Mesenchymal stem cell (in vitro differentiated cells and primary cell): ENCODE measurements at regions not wholly inside any gene's neighbourhood (a gene's known extent, or its start where the extent isn't known, plus 50 kb on each side); places are given as distances from the start of the nearest gene placed in this dataset.
A peak's percentile ranks its signal among the peaks of the same experiment; 100 is the strongest.

Experiments used
- DNase-seq: peaks from one replicate; pipeline ENCODE4 v3.0.0-alpha.2; 2013
- H2AFZ ChIP-seq: one replicate; pipeline ENCODE4 v1.6.1; 2013; ENCODE audit warnings: low read depth, mild to moderate bottlenecking, control low read depth, inconsistent platforms, low read length, moderate library complexity
- H2AK5ac ChIP-seq: 2 replicates; pipeline ENCODE4 v1.6.1; 2013; ENCODE audit warnings: low read length, moderate library complexity, mild to moderate bottlenecking, inconsistent platforms; ENCODE audit not compliant: severe bottlenecking
- H2BK120ac ChIP-seq: one replicate; pipeline ENCODE4 v1.6.1; 2013; ENCODE audit warnings: low read depth, mild to moderate bottlenecking, inconsistent platforms, low read length, moderate library complexity
- H2BK12ac ChIP-seq, 2 experiments: one replicate each; pipeline ENCODE4 v1.6.1; 2013; ENCODE audit warnings: inconsistent platforms in 2 of 2, low read length in 2 of 2, mild to moderate bottlenecking in 2 of 2, moderate library complexity in 2 of 2, control low read depth in 1 of 2
- H2BK15ac ChIP-seq: one replicate; pipeline ENCODE4 v1.6.1; 2013; ENCODE audit warnings: mild to moderate bottlenecking, low read depth, inconsistent platforms; ENCODE audit not compliant: poor library complexity, severe bottlenecking
- H2BK5ac ChIP-seq: 2 replicates; pipeline ENCODE4 v1.6.1; 2013; ENCODE audit warnings: low read depth, mild to moderate bottlenecking, low read length, control low read depth, inconsistent platforms; ENCODE audit not compliant: poor library complexity, severe bottlenecking
- H3K14ac ChIP-seq, 2 experiments: one replicate each; pipeline ENCODE4 v1.6.1; 2013; ENCODE audit warnings: inconsistent platforms in 2 of 2, low read length in 2 of 2, control low read depth in 1 of 2, mild to moderate bottlenecking in 1 of 2, moderate library complexity in 1 of 2
- H3K18ac ChIP-seq, 2 experiments: one replicate each; pipeline ENCODE4 v1.6.1; 2013; ENCODE audit warnings: inconsistent platforms in 2 of 2, low read length in 2 of 2, control low read depth in 1 of 2, low read depth in 1 of 2, mild to moderate bottlenecking in 1 of 2
- H3K23ac ChIP-seq, 2 experiments: one replicate each; pipeline ENCODE4 v1.6.1; 2013; ENCODE audit warnings: inconsistent platforms in 2 of 2, low read length in 2 of 2, mild to moderate bottlenecking in 2 of 2, moderate library complexity in 2 of 2, control low read depth in 1 of 2
- H3K27ac ChIP-seq: 2 replicates; pipeline ENCODE4 v1.5.1; 2013; ENCODE audit warnings: mild to moderate bottlenecking, moderate library complexity, low read length, control low read depth, inconsistent platforms; ENCODE audit not compliant: poor library complexity, severe bottlenecking
- H3K27me3 ChIP-seq, 2 experiments: 2 replicates each; pipeline versions ENCODE4 v1.6.1 to v1.7.0; 2013; ENCODE audit warnings: low read length in 2 of 2, mild to moderate bottlenecking in 2 of 2, moderate library complexity in 2 of 2, control low read depth in 1 of 2, inconsistent platforms in 1 of 2; ENCODE audit not compliant: control insufficient read depth in 1 of 2, insufficient read depth in 1 of 2
- H3K36me3 ChIP-seq, 2 experiments: 2 replicates each; pipeline versions ENCODE4 v1.6.1 to v1.7.0; 2013; ENCODE audit warnings: low read length in 2 of 2, control low read depth in 1 of 2, inconsistent platforms in 1 of 2, low read depth in 1 of 2, mild to moderate bottlenecking in 1 of 2; ENCODE audit not compliant: insufficient read depth in 2 of 2, control insufficient read depth in 1 of 2
- H3K4ac ChIP-seq, 2 experiments: one replicate each; pipeline ENCODE4 v1.6.1; 2013; ENCODE audit warnings: inconsistent platforms in 2 of 2, low read length in 2 of 2, mild to moderate bottlenecking in 2 of 2, moderate library complexity in 2 of 2, control low read depth in 1 of 2, low read depth in 1 of 2
- H3K4me1 ChIP-seq: 2 replicates; pipeline ENCODE4 v1.6.1; 2013; ENCODE audit warnings: low read depth, low read length, control low read depth; ENCODE audit not compliant: control insufficient read depth, insufficient read depth
- H3K4me2 ChIP-seq: 2 replicates; pipeline ENCODE4 v1.6.1; 2013; ENCODE audit warnings: low read length, mild to moderate bottlenecking, inconsistent platforms; ENCODE audit not compliant: poor library complexity, severe bottlenecking
- H3K4me3 ChIP-seq, 2 experiments: 2 replicates each; pipeline versions ENCODE4 v1.5.1 to v1.7.0; 2013; ENCODE audit warnings: low read length in 2 of 2, mild to moderate bottlenecking in 2 of 2, control low read depth in 1 of 2, low read depth in 1 of 2; ENCODE audit not compliant: insufficient read depth in 1 of 2
- H3K79me1 ChIP-seq: replicated peaks from 2 replicates; pipeline ENCODE4 v1.6.1; 2013; ENCODE audit warnings: mild to moderate bottlenecking, control low read depth, low read length, inconsistent platforms; ENCODE audit not compliant: poor library complexity, severe bottlenecking
- H3K9ac ChIP-seq: 2 replicates; pipeline ENCODE4 v1.7.0; 2013; ENCODE audit warnings: mild to moderate bottlenecking, low read length, moderate library complexity
- H3K9me3 ChIP-seq: 2 replicates; pipeline ENCODE4 v1.7.0; 2013; ENCODE audit warnings: mild to moderate bottlenecking, low read length; ENCODE audit not compliant: control insufficient read depth
- H4K8ac ChIP-seq: one replicate; pipeline ENCODE4 v1.6.1; 2013; ENCODE audit warnings: inconsistent platforms, mild to moderate bottlenecking, low read length, moderate library complexity
- H4K91ac ChIP-seq: one replicate; pipeline ENCODE4 v1.6.1; 2013; ENCODE audit warnings: mild to moderate bottlenecking, low read length, inconsistent platforms
- WGBS: methylation state at CpG from one replicate; pipeline ENCODE4 v1.1.7; 2013; ENCODE audit warnings: mixed read lengths; 5-methylcytosine and 5-hydroxymethylcytosine counted together

GRCh38 chr18:45437366-45437765 is 177.9 kb upstream of the SLC14A2 start:
- Histone ChIP-seq H2BK15ac (no peak overlapping the region), H2AK5ac (no peak overlapping the region), H4K91ac (no peak overlapping the region), H2BK120ac (no peak overlapping the region), H2AFZ (no peak overlapping the region), H4K8ac (no peak overlapping the region), H3K79me1 (no peaks in the 10 kb centered on the region), H3K4me2 (no peak overlapping the region), H3K9me3 (no peaks in the 10 kb centered on the region), H3K23ac (no peak overlapping the region), H3K36me3 (no peaks in the 10 kb centered on the region), H3K4me3 (no peak overlapping the region), H3K27me3 (peaks cover 0 to 30% of the 10 kb centered on the region in 2 experiments), H2BK12ac (peak overlapping the region in 1 of 2 experiments; percentile 34), H3K4ac (no peak overlapping the region), H3K9ac (no peak overlapping the region), H3K18ac (no peak overlapping the region), H3K27ac (no peak overlapping the region), H3K4me1 (no peaks in the 10 kb centered on the region), H3K14ac (peak overlapping the region in 1 of 2 experiments; percentile 87), H2BK5ac (no peak overlapping the region)
- DNase-seq: no peak
- WGBS: 88% methylated on average over 9 of the region's 9 CpGs

GRCh38 chr18:45439851-45440645 is 175.2 kb upstream of the SLC14A2 start:
- no peak overlapping the region for H3K14ac ChIP-seq

GRCh38 chr18:45441110-45441847 is 174.0 kb upstream of the SLC14A2 start:
- H3K27ac ChIP-seq: no peak overlapping the region
- no peak overlapping the region for H3K23ac ChIP-seq
- H3K36me3 ChIP-seq: no peaks in the 10 kb centered on the region
- peaks cover 0 to 38% of the 10 kb centered on the region in 2 experiments for H3K27me3 ChIP-seq
- H3K18ac ChIP-seq: no peak overlapping the region
- H2BK12ac ChIP-seq: no peak overlapping the region
- H2BK5ac ChIP-seq: no peak overlapping the region
- H3K4me2 ChIP-seq: no peak overlapping the region
- H4K91ac ChIP-seq: no peak overlapping the region
- H2BK120ac ChIP-seq: no peak overlapping the region
- H4K8ac ChIP-seq: no peak overlapping the region
- no peak overlapping the region for H3K14ac ChIP-seq
- no peak overlapping the region for H2AFZ ChIP-seq
- no peaks in the 10 kb centered on the region for H3K9me3 ChIP-seq
- no peak overlapping the region for H3K9ac ChIP-seq
- H2BK15ac ChIP-seq: no peak overlapping the region
- DNase-seq: peak; percentile 8
- H3K79me1 ChIP-seq: no peaks in the 10 kb centered on the region
- no peak overlapping the region for H3K4ac ChIP-seq
- no peak overlapping the region for H2AK5ac ChIP-seq
- H3K4me3 ChIP-seq: no peak overlapping the region
- H3K4me1 ChIP-seq: no peaks in the 10 kb centered on the region
- 90% methylated on average over 4 of the region's 5 CpGs for WGBS

More at GRCh38 chr18:45439851-45440645, 175.2 kb upstream of the SLC14A2 start:
- Histone ChIP-seq H2AFZ (no peak overlapping the region), H3K27ac (no peak overlapping the region), H3K9me3 (no peaks in the 10 kb centered on the region), H2BK15ac (no peak overlapping the region), H3K4me3 (no peak overlapping the region), H3K4ac (no peak overlapping the region), H3K18ac (no peak overlapping the region), H3K23ac (no peak overlapping the region), H2BK12ac (peak overlapping the region in 1 of 2 experiments; percentile 6), H3K4me1 (no peaks in the 10 kb centered on the region), H4K8ac (no peak overlapping the region), H2AK5ac (peak overlapping the region; percentile 35), H3K27me3 (peaks cover 0 to 41% of the 10 kb centered on the region in 2 experiments), H3K79me1 (no peaks in the 10 kb centered on the region), H3K36me3 (no peaks in the 10 kb centered on the region), H2BK5ac (no peak overlapping the region), H4K91ac (no peak overlapping the region), H3K9ac (no peak overlapping the region), H3K4me2 (no peak overlapping the region), H2BK120ac (no peak overlapping the region)
- 79% methylated on average over 2 of the region's 2 CpGs for WGBS
- no peak for DNase-seq

- Histone ChIP-seq H3K18ac (no peak overlapping the region), H3K27ac (no peak overlapping the region), H3K79me1 (no peaks in the 10 kb centered on the region), H3K36me3 (no peaks in the 10 kb centered on the region), H3K9ac (no peak overlapping the region), H3K4ac (no peak overlapping the region), H2AFZ (no peak overlapping the region), H3K4me2 (no peak overlapping the region), H2BK5ac (no peak overlapping the region), H3K4me3 (no peak overlapping the region), H4K8ac (no peak overlapping the region), H3K27me3 (peaks cover 0 to 26% of the 10 kb centered on the region in 2 experiments), H2BK120ac (no peak overlapping the region), H3K4me1 (peaks cover 1% of the 10 kb centered on the region), H4K91ac (no peak overlapping the region), H2AK5ac (no peak overlapping the region), H2BK15ac (no peak overlapping the region), H3K23ac (no peak overlapping the region), H2BK12ac (no peak overlapping the region), H3K9me3 (no peaks in the 10 kb centered on the region), H3K14ac (no peak overlapping the region)
- no peak for DNase-seq
- 71% methylated on average over 1 of the region's 1 CpG for WGBS
Measured at GRCh38 chr18:45444040-45444439, 171.2 kb upstream of the SLC14A2 start.
